Transverse colon (tissue), 4 donors: ENCODE measurements at regions not wholly inside any gene's neighbourhood (a gene's known extent, or its start where the extent isn't known, plus 50 kb on each side); places are given as distances from the start of the nearest gene placed in this dataset.

Experiments used
- DNase-seq: peaks from one replicate; pipeline ENCODE4 v3.0.0-alpha.2; 2019
- H3K27ac ChIP-seq, 4 donors: fragments of 200-600 bp; sonication (generic); 2 replicates each; pipeline ENCODE4 v1.5.1; 2016 to 2018; ENCODE audit warnings: inconsistent platforms in 4 of 4
- H3K27me3 ChIP-seq: fragments of 200-600 bp; sonication (generic); 2 replicates; pipeline ENCODE4 v1.5.1; 2017; ENCODE audit warnings: inconsistent platforms
- H3K36me3 ChIP-seq, 4 donors: fragments of 200-600 bp; sonication (generic); 2 replicates each; pipeline ENCODE4 v1.5.1; 2017 to 2019; ENCODE audit warnings: inconsistent platforms in 4 of 4
- H3K4me1 ChIP-seq, 4 donors: fragments of 200-600 bp; sonication (generic); 2 replicates each; pipeline ENCODE4 v1.5.1; 2017 to 2020; ENCODE audit warnings: inconsistent platforms in 4 of 4
- H3K4me3 ChIP-seq, 4 donors: fragments of 200-600 bp; sonication (generic); 1 replicate in 1 of 4; 2 replicates in 3 of 4; pipeline versions ENCODE4 v1.5.1 to v1.6.1; 2017 to 2019; ENCODE audit warnings: inconsistent platforms in 4 of 4
- H3K9me3 ChIP-seq, 2 donors: fragments of 200-600 bp; sonication (generic); 2 replicates each; pipeline ENCODE4 v1.5.1; 2017 to 2019; ENCODE audit warnings: inconsistent platforms in 2 of 2
- EP300 ChIP-seq: sonication (generic); formaldehyde crosslinking; IDR thresholded peaks from one replicate; pipeline ENCODE4 v1.6.1; 2017; ENCODE audit warnings: antibody characterized with exemption, low read depth
- POLR2A ChIP-seq: fragments of 450-650 bp; IDR thresholded peaks from one replicate; pipeline ENCODE4 v1.6.1; 2016; ENCODE audit warnings: antibody characterized with exemption, mild to moderate bottlenecking, moderate library complexity
- POLR2AphosphoS5 ChIP-seq, 3 donors: sonication (generic); formaldehyde crosslinking; IDR thresholded peaks; one replicate each; pipeline ENCODE4 v1.6.1; 2016; ENCODE audit warnings: antibody characterized with exemption in 3 of 3
- WGBS, 2 donors: methylation state at CpG; one replicate each; pipeline ENCODE4 v1.1.5; 2018; ENCODE audit warnings: low coverage in 1 of 2; 5-methylcytosine and 5-hydroxymethylcytosine counted together
- in situ Hi-C, 4 donors: fragments of 200-750 bp; cut with MboI; loops; one replicate each; pipeline versions ENCODE4 v1.15.0 to v1.15.1; 2017; ENCODE audit warnings: low sequenced_read_pairs in 3 of 4, low pct_ligation_motif_present in 1 of 4, low pct_unique_long_range_greater_than_20kb in 1 of 4
- intact Hi-C: fragments of 100-400 bp; cut with DNase I; formaldehyde crosslinking; loops from one replicate; pipeline ENCODE4 v1.15.1; 2023; ENCODE audit warnings: low total_unique reads
- TF ChIP-seq, protein P1 (sequence below), 5 experiments: fragments of 200-600 bp in 3 of 5; fragments of 450-650 bp in 2 of 5; sonication (generic) in 3 of 5; IDR thresholded peaks; 1 replicate in 2 of 5; 2 replicates in 3 of 5; pipeline ENCODE4 v1.5.1; 2016 to 2017; ENCODE audit warnings: antibody characterized with exemption in 5 of 5, inconsistent platforms in 3 of 5, mild to moderate bottlenecking in 2 of 5, moderate library complexity in 1 of 5

DNA sequence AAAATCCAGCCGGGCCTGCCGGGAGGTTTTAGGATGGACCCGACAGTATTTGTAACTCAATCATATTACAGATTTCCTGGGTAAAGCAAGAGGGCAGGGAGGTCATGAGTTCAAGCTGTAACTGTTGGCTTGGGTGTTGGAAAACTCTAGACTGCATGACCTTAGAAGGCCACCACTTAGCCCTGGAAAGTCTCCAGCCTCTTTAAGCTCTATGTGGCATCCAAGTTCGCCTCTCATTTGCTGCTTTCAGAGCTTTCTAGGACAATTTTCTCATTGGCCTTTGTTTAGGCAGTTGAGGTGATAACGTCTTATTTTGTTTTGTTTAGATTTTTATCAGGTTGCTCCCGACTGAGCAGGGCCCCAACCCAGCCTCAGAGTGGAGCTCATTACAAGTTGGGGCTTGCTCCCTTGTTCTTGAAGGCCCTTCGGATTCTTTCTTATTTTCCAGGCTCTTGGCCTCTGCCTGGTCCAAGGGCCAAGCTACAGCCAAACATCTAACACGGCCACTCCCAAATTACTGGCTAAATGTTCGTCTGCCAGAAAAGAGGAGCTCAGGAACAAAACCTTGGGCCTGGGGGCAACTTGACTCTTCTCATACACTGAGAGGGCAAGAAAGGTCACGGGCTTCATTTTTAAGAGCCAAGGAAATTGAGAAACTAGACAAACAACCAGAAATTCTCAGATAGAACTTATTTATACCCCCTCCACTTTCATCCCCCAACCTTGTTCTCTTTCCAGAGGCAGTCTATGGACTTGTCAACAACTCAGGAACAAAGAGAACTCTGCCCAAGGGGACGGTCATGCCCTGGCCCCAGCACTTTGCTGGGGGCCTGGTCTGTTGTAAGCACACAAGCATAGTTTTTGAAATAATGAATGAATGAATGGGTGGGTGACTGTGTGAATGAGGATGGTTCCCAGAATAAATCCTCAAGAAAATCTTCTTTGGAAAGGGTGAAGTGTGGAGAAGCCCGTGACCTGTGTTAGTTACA is 526.9 kb downstream of the BNC2 start:
- H3K36me3 ChIP-seq: no peaks in the 10 kb centered on the region
- H3K27ac ChIP-seq: no peak overlapping the region
- 69 to 78% methylated on average over 3 to 12 of the region's 12 CpGs for WGBS, 2 donors
- H3K9me3 ChIP-seq: no peaks in the 10 kb centered on the region
- DNase-seq: no peak
- intact Hi-C loops (no loop called here), in situ Hi-C loops (no loop called here)
- TF ChIP-seq EP300 (no peak), POLR2AphosphoS5 (IDR thresholded peaks at IDR 0.05) (no peak), POLR2A (no peak)
- TF ChIP-seq, protein P1, sequence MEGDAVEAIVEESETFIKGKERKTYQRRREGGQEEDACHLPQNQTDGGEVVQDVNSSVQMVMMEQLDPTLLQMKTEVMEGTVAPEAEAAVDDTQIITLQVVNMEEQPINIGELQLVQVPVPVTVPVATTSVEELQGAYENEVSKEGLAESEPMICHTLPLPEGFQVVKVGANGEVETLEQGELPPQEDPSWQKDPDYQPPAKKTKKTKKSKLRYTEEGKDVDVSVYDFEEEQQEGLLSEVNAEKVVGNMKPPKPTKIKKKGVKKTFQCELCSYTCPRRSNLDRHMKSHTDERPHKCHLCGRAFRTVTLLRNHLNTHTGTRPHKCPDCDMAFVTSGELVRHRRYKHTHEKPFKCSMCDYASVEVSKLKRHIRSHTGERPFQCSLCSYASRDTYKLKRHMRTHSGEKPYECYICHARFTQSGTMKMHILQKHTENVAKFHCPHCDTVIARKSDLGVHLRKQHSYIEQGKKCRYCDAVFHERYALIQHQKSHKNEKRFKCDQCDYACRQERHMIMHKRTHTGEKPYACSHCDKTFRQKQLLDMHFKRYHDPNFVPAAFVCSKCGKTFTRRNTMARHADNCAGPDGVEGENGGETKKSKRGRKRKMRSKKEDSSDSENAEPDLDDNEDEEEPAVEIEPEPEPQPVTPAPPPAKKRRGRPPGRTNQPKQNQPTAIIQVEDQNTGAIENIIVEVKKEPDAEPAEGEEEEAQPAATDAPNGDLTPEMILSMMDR (IDR thresholded peaks at IDR 0.05): no peak
- peaks cover 0 to 9% (median 0%) of the 10 kb centered on the region in 4 donors for H3K4me1 ChIP-seq
- H3K27me3 ChIP-seq: no peaks in the 10 kb centered on the region
- H3K4me3 ChIP-seq: no peak overlapping the region

DNA sequence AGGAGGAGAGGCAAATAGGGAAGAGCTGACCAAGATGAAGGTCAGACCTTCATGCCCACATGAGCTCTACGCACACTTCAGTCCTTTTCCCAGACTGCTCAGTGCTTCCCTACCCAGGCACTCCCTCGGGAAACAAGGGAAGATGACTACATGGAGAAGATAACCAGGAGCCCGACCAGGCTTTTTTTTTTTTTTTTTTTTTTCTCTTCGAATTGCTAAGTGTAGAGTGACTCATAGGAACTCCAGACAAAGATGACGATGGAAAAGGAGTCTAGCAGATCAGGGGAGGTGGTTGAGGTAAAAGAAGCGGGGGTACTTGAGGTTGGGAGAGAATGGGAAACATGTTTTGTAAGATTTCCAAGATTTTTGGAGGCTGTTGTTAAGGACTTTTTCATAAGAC is 526.1 kb downstream of the BNC2 start:
- intact Hi-C loops (no loop called here), in situ Hi-C loops (no loop called here)
- 66 to 73% methylated on average over 6 of the region's 6 CpGs for WGBS, 2 donors
- H3K27ac ChIP-seq: no peak overlapping the region
- no peaks in the 10 kb centered on the region for H3K27me3 ChIP-seq
- TF ChIP-seq POLR2A (no peak), EP300 (no peak)
- peaks cover 0 to 9% (median 0%) of the 10 kb centered on the region in 4 donors for H3K4me1 ChIP-seq
- no peak overlapping the region for H3K4me3 ChIP-seq
- no peaks in the 10 kb centered on the region for H3K36me3 ChIP-seq
- H3K9me3 ChIP-seq: no peaks in the 10 kb centered on the region
- DNase-seq: no peak

DNA sequence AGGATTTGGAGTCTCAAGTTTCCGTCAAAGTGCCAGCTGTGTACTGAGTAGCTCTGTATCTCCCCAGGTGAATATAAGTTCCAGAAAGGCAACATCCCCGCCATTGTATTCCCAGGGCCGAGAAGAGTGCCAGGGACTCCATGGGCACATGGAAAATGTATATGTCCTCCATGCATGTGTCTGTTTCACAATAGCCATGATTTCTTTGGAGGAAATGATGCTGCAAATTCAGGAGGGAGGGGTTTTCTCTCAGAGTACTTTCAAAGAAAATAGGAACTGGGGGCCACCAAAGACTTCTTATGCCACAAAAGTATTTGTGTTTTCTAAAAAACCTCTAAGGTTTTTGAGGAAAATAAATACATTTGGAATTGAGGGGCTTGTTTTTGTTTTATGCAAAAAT is 524.6 kb downstream of the BNC2 start:
- intact Hi-C loops: no loop called here
- no peaks in the 10 kb centered on the region for H3K27me3 ChIP-seq
- H3K9me3 ChIP-seq: no peaks in the 10 kb centered on the region
- peaks cover 0 to 9% (median 0%) of the 10 kb centered on the region in 4 donors for H3K4me1 ChIP-seq
- no peaks in the 10 kb centered on the region for H3K36me3 ChIP-seq
- H3K27ac ChIP-seq: no peak overlapping the region
- no peak overlapping the region for H3K4me3 ChIP-seq
- WGBS, 2 donors: 92 to 93% methylated on average over 2 to 3 of the region's 3 CpGs
- DNase-seq: no peak
- in situ Hi-C loops: no loop called here
- TF ChIP-seq EP300 (no peak), POLR2A (no peak), POLR2AphosphoS5 (IDR thresholded peaks at IDR 0.05) (no peak)
- TF ChIP-seq, protein P1 (IDR thresholded peaks at IDR 0.05): no peak

DNA sequence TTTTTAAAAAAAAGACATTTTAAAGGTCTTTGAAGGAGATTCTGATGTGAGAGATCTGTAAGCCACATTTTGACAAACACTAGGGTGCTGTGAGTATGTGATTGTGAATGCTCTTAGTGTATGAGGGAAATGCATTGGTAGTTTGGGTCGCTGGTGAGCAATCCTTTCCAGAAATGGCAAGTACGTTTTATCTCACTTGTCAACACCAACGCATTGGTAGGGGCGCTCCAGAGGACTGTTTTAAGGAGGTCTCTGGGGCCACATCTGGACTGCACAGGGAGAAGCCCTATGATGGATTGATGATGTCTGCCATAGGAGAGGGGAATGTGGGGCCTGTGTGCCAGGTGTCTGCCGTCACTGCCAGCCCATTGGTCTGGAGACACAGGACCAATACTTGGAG is 522.6 kb downstream of the BNC2 start:
- no peak overlapping the region for H3K27ac ChIP-seq
- intact Hi-C loops (no loop called here), in situ Hi-C loops (no loop called here)
- no peaks in the 10 kb centered on the region for H3K36me3 ChIP-seq
- peaks cover 0 to 9% (median 0%) of the 10 kb centered on the region in 4 donors for H3K4me1 ChIP-seq
- no peak for DNase-seq
- no peaks in the 10 kb centered on the region for H3K27me3 ChIP-seq
- H3K9me3 ChIP-seq: no peaks in the 10 kb centered on the region
- TF ChIP-seq EP300 (no peak), POLR2A (no peak), POLR2AphosphoS5 (IDR thresholded peaks at IDR 0.05) (no peak)
- TF ChIP-seq, protein P1 (IDR thresholded peaks at IDR 0.05): no peak
- WGBS, 2 donors: 86 to 100% methylated on average over 1 to 5 of the region's 5 CpGs
- no peak overlapping the region for H3K4me3 ChIP-seq
